IMR-90 (cell line): ENCODE measurements at regions not wholly inside any gene's neighbourhood (a gene's known extent, or its start where the extent isn't known, plus 50 kb on each side); places are given as distances from the start of the nearest gene placed in this dataset.

ENCODE experiments used
- ATAC-seq: fragments of 200-7000 bp; cut with Tn5 transposase; 2 replicates; pipeline ENCODE4 v1.9.1; 2020; ENCODE audit warnings: low read depth, mild to moderate bottlenecking, moderate library complexity
- BruUV-seq: library from RNA; stranded (reverse); fragments of 400-500 nt; replicated peaks from 2 replicates; lab custom pipeline; 2021; lab: Mats Ljungman, UMichigan
- CTCF ChIA-PET: fragments of 300-600 bp; formaldehyde crosslinking; extraction: SDS; loops from one replicate; lab custom pipeline; 2021; ENCODE audit warnings: antibody characterized with exemption; lab: Yijun Ruan, JAX
- POLR2A ChIA-PET: fragments of 300-600 bp; sonication (Branson Sonifier 250); formaldehyde crosslinking; loops from one replicate; lab custom pipeline; 2022; ENCODE audit warnings: antibody characterized with exemption; ENCODE audit not compliant: unreplicated experiment; lab: Charles Lee
- DNase-seq: peaks from one replicate; pipeline ENCODE4 v3.0.0; 2013
- H2AFZ ChIP-seq: replicated peaks from 2 replicates; pipeline ENCODE3; 2013; ENCODE audit warnings: low read length, mild to moderate bottlenecking; ENCODE audit not compliant: poor library complexity
- H2AK5ac ChIP-seq: 2 replicates; pipeline ENCODE4 v1.6.1; 2013; ENCODE audit warnings: low read depth, low read length, inconsistent platforms
- H2AK9ac ChIP-seq: replicated peaks from 2 replicates; pipeline ENCODE3; 2013; ENCODE audit warnings: mild to moderate bottlenecking, low read depth, low read length, moderate library complexity; ENCODE audit not compliant: poor library complexity
- H2BK120ac ChIP-seq: 2 replicates; pipeline ENCODE4 v1.6.1; 2013; ENCODE audit warnings: low read depth, low read length, inconsistent platforms
- H2BK15ac ChIP-seq: 3 replicates; pipeline ENCODE4 v1.6.1; 2013; ENCODE audit warnings: low read depth, low read length, inconsistent platforms
- H2BK20ac ChIP-seq: 2 replicates; pipeline ENCODE4 v1.6.1; 2013; ENCODE audit warnings: low read depth, mild to moderate bottlenecking, inconsistent platforms, low read length, moderate library complexity
- H2BK5ac ChIP-seq: 2 replicates; pipeline ENCODE4 v1.6.1; 2013; ENCODE audit warnings: mild to moderate bottlenecking, low read depth, low read length, inconsistent platforms; ENCODE audit not compliant: poor library complexity, severe bottlenecking
- H3K14ac ChIP-seq: replicated peaks from 2 replicates; pipeline ENCODE4 v1.6.1; 2013; ENCODE audit warnings: low read depth, low read length, inconsistent platforms
- H3K18ac ChIP-seq: 2 replicates; pipeline ENCODE4 v1.6.1; 2013; ENCODE audit warnings: low read depth, low read length, control low read depth
- H3K23ac ChIP-seq: 2 replicates; pipeline ENCODE4 v1.6.1; 2013; ENCODE audit warnings: low read depth, low read length, inconsistent platforms
- H3K27ac ChIP-seq: 2 replicates; pipeline ENCODE4 v1.5.1; 2013; ENCODE audit warnings: mild to moderate bottlenecking, control low read depth, low read length; ENCODE audit not compliant: insufficient read depth
- H3K27me3 ChIP-seq: 2 replicates; pipeline ENCODE4 v1.6.1; 2013; ENCODE audit warnings: low read length; ENCODE audit not compliant: control insufficient read depth, insufficient read depth
- H3K36me3 ChIP-seq: 2 replicates; pipeline ENCODE4 v1.6.1; 2013; ENCODE audit warnings: low read length, mixed read lengths; ENCODE audit not compliant: control insufficient read depth, insufficient read depth
- H3K4ac ChIP-seq: 2 replicates; pipeline ENCODE4 v1.6.1; 2013; ENCODE audit warnings: low read depth, low read length, inconsistent platforms
- H3K4me1 ChIP-seq: 2 replicates; pipeline ENCODE4 v1.6.1; 2013; ENCODE audit warnings: low read length, mixed read lengths; ENCODE audit not compliant: control insufficient read depth, insufficient read depth
- H3K4me2 ChIP-seq: 2 replicates; pipeline ENCODE4 v1.6.1; 2013; ENCODE audit warnings: low read depth, mild to moderate bottlenecking, control low read depth, low read length, moderate library complexity
- H3K4me3 ChIP-seq: 2 replicates; pipeline ENCODE4 v1.5.1; 2013; ENCODE audit warnings: low read depth, mild to moderate bottlenecking, control low read depth, low read length, moderate library complexity; ENCODE audit not compliant: insufficient read depth
- H3K56ac ChIP-seq: 2 replicates; pipeline ENCODE4 v1.6.1; 2013; ENCODE audit warnings: low read length, inconsistent platforms; ENCODE audit not compliant: insufficient read depth; ENCODE audit errors: extremely low read depth
- H3K79me1 ChIP-seq, 2 experiments: 2 replicates each; pipeline ENCODE4 v1.6.1; 2013; ENCODE audit warnings: low read length in 2 of 2, inconsistent platforms in 1 of 2, low read depth in 1 of 2
- H3K9ac ChIP-seq: 2 replicates; pipeline ENCODE4 v1.6.1; 2013; ENCODE audit warnings: low read depth, low read length, control low read depth
- H3K9me1 ChIP-seq: 2 replicates; pipeline ENCODE4 v1.6.1; 2013; ENCODE audit warnings: low read length, inconsistent platforms; ENCODE audit not compliant: insufficient read depth
- H3K9me3 ChIP-seq: 2 replicates; pipeline ENCODE4 v1.6.1; 2013; ENCODE audit warnings: low read length; ENCODE audit not compliant: control insufficient read depth, insufficient read depth
- H4K20me1 ChIP-seq: 2 replicates; pipeline ENCODE4 v1.6.1; 2013; ENCODE audit warnings: low read length, inconsistent platforms; ENCODE audit not compliant: insufficient read depth
- H4K5ac ChIP-seq: 2 replicates; pipeline ENCODE4 v1.6.1; 2013; ENCODE audit warnings: mild to moderate bottlenecking, low read depth, low read length, control low read depth
- H4K8ac ChIP-seq, 2 experiments: 2 replicates each; pipeline ENCODE4 v1.6.1; 2013; ENCODE audit warnings: low read depth in 2 of 2, low read length in 2 of 2, control low read depth in 1 of 2, inconsistent platforms in 1 of 2
- H4K91ac ChIP-seq: 2 replicates; pipeline ENCODE4 v1.6.1; 2013; ENCODE audit warnings: low read depth, low read length, inconsistent platforms; ENCODE audit not compliant: insufficient read depth
- BHLHE40 ChIP-seq: fragments of 150-350 bp; IDR thresholded peaks from 2 replicates; pipeline ENCODE4 v1.6.1; 2016; ENCODE audit warnings: mild to moderate bottlenecking, low read depth, low read length
- CEBPB ChIP-seq: IDR thresholded peaks from 2 replicates; pipeline ENCODE4 v1.6.1; 2012; ENCODE audit warnings: low read depth, low read length, improper control_type of control experiment
- CHD1 ChIP-seq: IDR thresholded peaks from 2 replicates; pipeline ENCODE4 v1.6.1; 2012; ENCODE audit warnings: low read depth, low read length, improper control_type of control experiment
- FOS ChIP-seq: fragments of 150-350 bp; IDR thresholded peaks from 2 replicates; pipeline ENCODE4 v1.6.1; 2016; ENCODE audit warnings: low read depth, low read length
- MAFK ChIP-seq: IDR thresholded peaks from 2 replicates; pipeline ENCODE4 v1.6.1; 2012; ENCODE audit warnings: low read depth, low read length, improper control_type of control experiment
- MAZ ChIP-seq: IDR thresholded peaks from 2 replicates; pipeline ENCODE4 v1.6.1; 2012; ENCODE audit warnings: low read depth, mild to moderate bottlenecking, low read length, improper control_type of control experiment, moderate library complexity, borderline replicate concordance
- MXI1 ChIP-seq: IDR thresholded peaks from 2 replicates; pipeline ENCODE4 v1.6.1; 2012; ENCODE audit warnings: low read depth, mild to moderate bottlenecking, low read length, moderate library complexity, borderline replicate concordance
- NFE2L2 ChIP-seq: fragments of 150-350 bp; IDR thresholded peaks from 2 replicates; pipeline ENCODE4 v1.6.1; 2016; ENCODE audit warnings: low read depth, mild to moderate bottlenecking, low read length
- POLR2A ChIP-seq: IDR thresholded peaks from 2 replicates; pipeline ENCODE4 v1.6.1; 2012; ENCODE audit warnings: mild to moderate bottlenecking, low read depth, low read length
- RAD21 ChIP-seq: IDR thresholded peaks from 2 replicates; pipeline ENCODE4 v1.6.1; 2012; ENCODE audit warnings: low read length, improper control_type of control experiment
- RFX5 ChIP-seq: IDR thresholded peaks from 2 replicates; pipeline ENCODE4 v1.8.0; 2012; ENCODE audit warnings: low read depth, mild to moderate bottlenecking, low read length, moderate library complexity
- SMC3 ChIP-seq: fragments of 150-350 bp; IDR thresholded peaks from 2 replicates; pipeline ENCODE4 v1.6.1; 2016; ENCODE audit warnings: low read depth, mild to moderate bottlenecking, antibody characterized with exemption, low read length, moderate library complexity
- WGBS, 2 experiments: methylation state at CpG; one replicate each; pipeline versions ENCODE4 v1.1.5 to v1.1.7; 2013; ENCODE audit warnings: missing lambda C conversion rate in 2 of 2; ENCODE audit not compliant: insufficient read length in 1 of 2; ENCODE audit errors: extremely low coverage in 2 of 2; 5-methylcytosine and 5-hydroxymethylcytosine counted together
- dilution Hi-C: fragments of 300-500 bp; cut with HindIII; formaldehyde crosslinking; loops from one replicate; pipeline ENCODE4 v1.14.3; 2018; ENCODE audit warnings: low sequenced_read_pairs; ENCODE audit not compliant: unreplicated experiment
- in situ Hi-C: fragments of 300-500 bp; cut with MboI; formaldehyde crosslinking; loops from 3 replicates; pipeline ENCODE4 v1.14.3; 2019; ENCODE audit warnings: low sequenced_read_pairs, inconsistent platforms, mixed read lengths
- intact Hi-C: fragments of 100-400 bp; cut with micrococcal nuclease; formaldehyde crosslinking; loops from 2 replicates; pipeline ENCODE4 v1.10.0; 2022
- TF ChIP-seq, protein P1 (sequence below): conservative IDR thresholded peaks from 2 replicates; pipeline ENCODE4 v1.5.1; 2012; ENCODE audit warnings: mild to moderate bottlenecking, low read depth, low read length, improper control_type of control experiment
- TF ChIP-seq, protein P2 (sequence below): fragments of 150-350 bp; IDR thresholded peaks from 2 replicates; pipeline ENCODE4 v1.6.1; 2017; ENCODE audit warnings: mild to moderate bottlenecking, antibody characterized with exemption, low read length, low read depth

DNA sequence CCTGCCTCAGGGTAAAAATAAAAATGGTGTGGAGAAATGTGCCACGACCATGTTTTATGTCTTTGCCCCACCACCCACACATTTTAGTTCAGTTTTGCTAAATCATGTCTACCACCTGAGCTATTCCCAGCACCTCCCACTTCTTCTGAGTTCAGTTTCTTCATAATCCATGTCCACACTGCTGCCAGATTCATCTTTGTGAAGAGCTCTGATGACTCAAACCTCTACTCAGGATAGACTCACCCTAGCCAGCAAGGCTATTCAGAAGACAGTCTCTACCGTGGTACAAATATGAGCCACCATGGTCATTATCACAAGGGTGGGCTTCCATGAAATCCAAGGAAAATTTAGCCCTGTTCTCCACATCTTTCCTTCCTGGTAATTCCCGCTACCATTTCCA lies 231.1 kb upstream of the PRKCQ start:
- Histone ChIP-seq H4K20me1 (no peaks in the 10 kb centered on the region), H3K4ac (no peak overlapping the region), H2BK15ac (no peak overlapping the region), H3K9ac (no peak overlapping the region), H3K14ac (no peak overlapping the region), H3K36me3 (no peaks in the 10 kb centered on the region), H3K4me3 (no peak overlapping the region), H3K9me3 (no peaks in the 10 kb centered on the region), H3K27ac (no peak overlapping the region), H3K18ac (no peak overlapping the region), H3K79me1 (no peaks in the 10 kb centered on the region), H2BK20ac (no peak overlapping the region), H2AFZ (no peak overlapping the region), H2BK5ac (no peak overlapping the region), H3K23ac (no peak overlapping the region), H2AK5ac (no peak overlapping the region), H3K27me3 (no peaks in the 10 kb centered on the region), H4K5ac (no peak overlapping the region), H4K8ac (no peak overlapping the region), H3K56ac (no peak overlapping the region), H2BK120ac (no peak overlapping the region), H3K4me1 (no peaks in the 10 kb centered on the region), H3K9me1 (no peaks in the 10 kb centered on the region), H4K91ac (no peak overlapping the region), H2AK9ac (no peak overlapping the region), H3K4me2 (no peak overlapping the region)
- DNase-seq (no peak), ATAC-seq (no peak)
- intact Hi-C loops (no loop called here), in situ Hi-C loops (no loop called here), dilution Hi-C loops (no loop called here)
- TF ChIP-seq MAZ, result no peak
- TF ChIP-seq MXI1, result no peak
- TF ChIP-seq RFX5, result no peak
- no peak for TF ChIP-seq CHD1
- TF ChIP-seq RAD21, result no peak
- TF ChIP-seq, protein P1, sequence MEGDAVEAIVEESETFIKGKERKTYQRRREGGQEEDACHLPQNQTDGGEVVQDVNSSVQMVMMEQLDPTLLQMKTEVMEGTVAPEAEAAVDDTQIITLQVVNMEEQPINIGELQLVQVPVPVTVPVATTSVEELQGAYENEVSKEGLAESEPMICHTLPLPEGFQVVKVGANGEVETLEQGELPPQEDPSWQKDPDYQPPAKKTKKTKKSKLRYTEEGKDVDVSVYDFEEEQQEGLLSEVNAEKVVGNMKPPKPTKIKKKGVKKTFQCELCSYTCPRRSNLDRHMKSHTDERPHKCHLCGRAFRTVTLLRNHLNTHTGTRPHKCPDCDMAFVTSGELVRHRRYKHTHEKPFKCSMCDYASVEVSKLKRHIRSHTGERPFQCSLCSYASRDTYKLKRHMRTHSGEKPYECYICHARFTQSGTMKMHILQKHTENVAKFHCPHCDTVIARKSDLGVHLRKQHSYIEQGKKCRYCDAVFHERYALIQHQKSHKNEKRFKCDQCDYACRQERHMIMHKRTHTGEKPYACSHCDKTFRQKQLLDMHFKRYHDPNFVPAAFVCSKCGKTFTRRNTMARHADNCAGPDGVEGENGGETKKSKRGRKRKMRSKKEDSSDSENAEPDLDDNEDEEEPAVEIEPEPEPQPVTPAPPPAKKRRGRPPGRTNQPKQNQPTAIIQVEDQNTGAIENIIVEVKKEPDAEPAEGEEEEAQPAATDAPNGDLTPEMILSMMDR, result no peak
- no peak for TF ChIP-seq SMC3
- no peak for TF ChIP-seq CEBPB
- TF ChIP-seq FOS, result no peak
- no peak for TF ChIP-seq NFE2L2
- TF ChIP-seq BHLHE40, result no peak
- TF ChIP-seq POLR2A, result no peak
- no peak for TF ChIP-seq MAFK
- TF ChIP-seq, protein P2, sequence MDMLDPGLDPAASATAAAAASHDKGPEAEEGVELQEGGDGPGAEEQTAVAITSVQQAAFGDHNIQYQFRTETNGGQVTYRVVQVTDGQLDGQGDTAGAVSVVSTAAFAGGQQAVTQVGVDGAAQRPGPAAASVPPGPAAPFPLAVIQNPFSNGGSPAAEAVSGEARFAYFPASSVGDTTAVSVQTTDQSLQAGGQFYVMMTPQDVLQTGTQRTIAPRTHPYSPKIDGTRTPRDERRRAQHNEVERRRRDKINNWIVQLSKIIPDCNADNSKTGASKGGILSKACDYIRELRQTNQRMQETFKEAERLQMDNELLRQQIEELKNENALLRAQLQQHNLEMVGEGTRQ, result no peak
- ChIA-PET CTCF (no interaction called here), POLR2A (no interaction called here)
- 83% methylated on average over 2 of the region's 3 CpGs; no CpG with 5 or more reads in 1 of the 2 experiments for WGBS, 2 experiments
- no TSS peak for BruUV-seq
